PC-9 (cell line): ENCODE measurements at regions not wholly inside any gene's neighbourhood (a gene's known extent, or its start where the extent isn't known, plus 50 kb on each side); places are given as distances from the start of the nearest gene placed in this dataset.

Source experiments
- BruUV-seq: library from RNA; stranded (reverse); fragments of 400-500 nt; replicated peaks from 2 replicates; lab custom pipeline; 2021; lab: Mats Ljungman, UMichigan
- CTCF ChIA-PET: fragments of 300-600 bp; sonication (Branson Sonifier 250); formaldehyde crosslinking; loops from one replicate; lab custom pipeline; 2022; ENCODE audit warnings: antibody characterized with exemption; lab: Charles Lee
- POLR2A ChIA-PET: fragments of 300-600 bp; sonication (Branson Sonifier 250); formaldehyde crosslinking; loops from one replicate; lab custom pipeline; 2022; ENCODE audit warnings: antibody characterized with exemption; ENCODE audit not compliant: unreplicated experiment; lab: Charles Lee
- DNase-seq, 2 experiments: peaks; one replicate each; pipeline versions ENCODE4 v3.0.0 to v3.0.0-alpha.2; 2015 to 2022; ENCODE audit warnings: mixed read lengths in 1 of 2
- H2AFZ ChIP-seq: fragments of 200-600 bp; sonication (generic); 2 replicates; pipeline ENCODE4 v1.8.1; 2017; ENCODE audit warnings: antibody characterized with exemption
- H3F3A ChIP-seq: fragments of 200-600 bp; sonication (generic); 2 replicates; pipeline ENCODE4 v1.8.1; 2017; ENCODE audit warnings: antibody characterized with exemption, mild to moderate bottlenecking, low read depth; ENCODE audit not compliant: insufficient read depth
- H3K27ac ChIP-seq: fragments of 200-600 bp; sonication (generic); 2 replicates; pipeline ENCODE4 v1.6.1; 2016; ENCODE audit warnings: mixed run types
- H3K27me3 ChIP-seq: fragments of 200-600 bp; sonication (generic); 2 replicates; pipeline ENCODE4 v1.6.1; 2016; ENCODE audit warnings: low read depth, mixed run types; ENCODE audit not compliant: insufficient read depth
- H3K36me3 ChIP-seq: fragments of 200-600 bp; sonication (generic); 2 replicates; pipeline ENCODE4 v1.6.1; 2016; ENCODE audit warnings: low read depth, mixed run types
- H3K4me1 ChIP-seq: fragments of 200-600 bp; sonication (generic); replicated peaks from 2 replicates; pipeline ENCODE4 v1.6.1; 2016; ENCODE audit warnings: mixed run types; ENCODE audit not compliant: insufficient read depth
- H3K4me2 ChIP-seq: fragments of 200-600 bp; sonication (generic); 2 replicates; pipeline ENCODE4 v1.6.1; 2017; ENCODE audit warnings: mixed run types
- H3K4me3 ChIP-seq: fragments of 200-600 bp; sonication (generic); 2 replicates; pipeline ENCODE4 v1.6.1; 2016; ENCODE audit warnings: mixed run types
- H3K79me2 ChIP-seq: fragments of 200-600 bp; sonication (generic); 2 replicates; pipeline ENCODE4 v1.6.1; 2017; ENCODE audit warnings: low read depth, mixed run types
- H3K9me2 ChIP-seq: fragments of 200-600 bp; sonication (generic); 2 replicates; pipeline ENCODE4 v1.8.1; 2017; ENCODE audit warnings: mild to moderate bottlenecking; ENCODE audit not compliant: insufficient read depth
- H3K9me3 ChIP-seq: fragments of 200-600 bp; sonication (generic); 2 replicates; pipeline ENCODE4 v1.8.1; 2016; ENCODE audit warnings: low read depth; ENCODE audit not compliant: insufficient read depth
- H4K20me1 ChIP-seq: fragments of 200-600 bp; sonication (generic); 2 replicates; pipeline ENCODE4 v1.8.1; 2017; ENCODE audit not compliant: insufficient read depth
- EZH2 ChIP-seq: fragments of 200-600 bp; sonication (generic); IDR thresholded peaks from 2 replicates; pipeline ENCODE4 v1.8.0; 2017; ENCODE audit warnings: antibody characterized with exemption, low read depth
- intact Hi-C: fragments of 100-400 bp; cut with micrococcal nuclease; formaldehyde crosslinking; loops from one replicate; pipeline ENCODE4 v1.10.0; 2022; ENCODE audit not compliant: unreplicated experiment
- TF ChIP-seq, protein P1 (sequence below): fragments of 200-600 bp; sonication (generic); conservative IDR thresholded peaks from 2 replicates; pipeline ENCODE4 v1.6.1; 2017; ENCODE audit warnings: mixed run types, antibody characterized with exemption, mild to moderate bottlenecking, moderate library complexity

DNA sequence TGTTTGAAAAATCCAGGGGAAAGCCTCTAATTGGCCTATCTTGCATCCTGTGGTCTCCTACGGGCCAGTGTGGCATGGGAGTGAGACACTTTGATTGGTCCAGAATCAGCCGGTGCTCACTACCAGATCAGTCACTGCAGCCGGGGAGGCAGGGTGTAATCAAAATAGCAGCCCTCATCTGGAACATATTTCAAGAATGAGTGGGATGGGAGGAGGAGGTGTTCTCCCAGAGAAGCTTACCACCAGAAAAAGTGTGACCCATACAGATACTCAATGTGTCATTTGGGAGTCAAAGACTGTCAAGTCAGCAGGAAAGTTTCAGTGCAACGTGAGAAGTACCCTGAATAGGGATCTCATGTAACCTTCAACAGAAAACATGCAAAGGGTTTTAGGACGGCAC lies 393.9 kb upstream of the SLC14A2 start:
- no TSS peak for BruUV-seq
- Histone ChIP-seq H3K4me2 (no peak overlapping the region), H4K20me1 (no peaks in the 10 kb centered on the region), H3K27ac (no peak overlapping the region), H3K79me2 (no peaks in the 10 kb centered on the region), H3K4me1 (no peaks in the 10 kb centered on the region), H3K27me3 (no peaks in the 10 kb centered on the region), H3K36me3 (no peaks in the 10 kb centered on the region), H3K9me2 (no peaks in the 10 kb centered on the region), H2AFZ (no peak overlapping the region), H3K9me3 (no peaks in the 10 kb centered on the region), H3F3A (no peaks in the 10 kb centered on the region), H3K4me3 (no peak overlapping the region)
- intact Hi-C loops: no loop called here
- CTCF ChIA-PET: no interaction called here
- TF ChIP-seq EZH2: no peak
- TF ChIP-seq, protein P1, sequence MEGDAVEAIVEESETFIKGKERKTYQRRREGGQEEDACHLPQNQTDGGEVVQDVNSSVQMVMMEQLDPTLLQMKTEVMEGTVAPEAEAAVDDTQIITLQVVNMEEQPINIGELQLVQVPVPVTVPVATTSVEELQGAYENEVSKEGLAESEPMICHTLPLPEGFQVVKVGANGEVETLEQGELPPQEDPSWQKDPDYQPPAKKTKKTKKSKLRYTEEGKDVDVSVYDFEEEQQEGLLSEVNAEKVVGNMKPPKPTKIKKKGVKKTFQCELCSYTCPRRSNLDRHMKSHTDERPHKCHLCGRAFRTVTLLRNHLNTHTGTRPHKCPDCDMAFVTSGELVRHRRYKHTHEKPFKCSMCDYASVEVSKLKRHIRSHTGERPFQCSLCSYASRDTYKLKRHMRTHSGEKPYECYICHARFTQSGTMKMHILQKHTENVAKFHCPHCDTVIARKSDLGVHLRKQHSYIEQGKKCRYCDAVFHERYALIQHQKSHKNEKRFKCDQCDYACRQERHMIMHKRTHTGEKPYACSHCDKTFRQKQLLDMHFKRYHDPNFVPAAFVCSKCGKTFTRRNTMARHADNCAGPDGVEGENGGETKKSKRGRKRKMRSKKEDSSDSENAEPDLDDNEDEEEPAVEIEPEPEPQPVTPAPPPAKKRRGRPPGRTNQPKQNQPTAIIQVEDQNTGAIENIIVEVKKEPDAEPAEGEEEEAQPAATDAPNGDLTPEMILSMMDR: no peak
- POLR2A ChIA-PET: no interaction called here
- no peak for DNase-seq

GRCh38 chr18:45222180-45222579 lies 393.1 kb upstream of the SLC14A2 start:
- no peaks in the 10 kb centered on the region for H3K9me3 ChIP-seq
- no peaks in the 10 kb centered on the region for H3F3A ChIP-seq
- no peaks in the 10 kb centered on the region for H3K36me3 ChIP-seq
- no peak overlapping the region for H3K4me3 ChIP-seq
- no peak overlapping the region for H3K4me2 ChIP-seq
- intact Hi-C loops: no loop called here
- H3K27ac ChIP-seq: no peak overlapping the region
- H4K20me1 ChIP-seq: no peaks in the 10 kb centered on the region
- ChIA-PET POLR2A (no interaction called here), CTCF (no interaction called here)
- no TSS peak for BruUV-seq
- no peaks in the 10 kb centered on the region for H3K9me2 ChIP-seq
- H2AFZ ChIP-seq: no peak overlapping the region
- no peak for DNase-seq
- TF ChIP-seq, protein P1: no peak
- TF ChIP-seq EZH2: no peak
- no peaks in the 10 kb centered on the region for H3K79me2 ChIP-seq
- H3K27me3 ChIP-seq: no peaks in the 10 kb centered on the region
- H3K4me1 ChIP-seq: no peaks in the 10 kb centered on the region

DNA sequence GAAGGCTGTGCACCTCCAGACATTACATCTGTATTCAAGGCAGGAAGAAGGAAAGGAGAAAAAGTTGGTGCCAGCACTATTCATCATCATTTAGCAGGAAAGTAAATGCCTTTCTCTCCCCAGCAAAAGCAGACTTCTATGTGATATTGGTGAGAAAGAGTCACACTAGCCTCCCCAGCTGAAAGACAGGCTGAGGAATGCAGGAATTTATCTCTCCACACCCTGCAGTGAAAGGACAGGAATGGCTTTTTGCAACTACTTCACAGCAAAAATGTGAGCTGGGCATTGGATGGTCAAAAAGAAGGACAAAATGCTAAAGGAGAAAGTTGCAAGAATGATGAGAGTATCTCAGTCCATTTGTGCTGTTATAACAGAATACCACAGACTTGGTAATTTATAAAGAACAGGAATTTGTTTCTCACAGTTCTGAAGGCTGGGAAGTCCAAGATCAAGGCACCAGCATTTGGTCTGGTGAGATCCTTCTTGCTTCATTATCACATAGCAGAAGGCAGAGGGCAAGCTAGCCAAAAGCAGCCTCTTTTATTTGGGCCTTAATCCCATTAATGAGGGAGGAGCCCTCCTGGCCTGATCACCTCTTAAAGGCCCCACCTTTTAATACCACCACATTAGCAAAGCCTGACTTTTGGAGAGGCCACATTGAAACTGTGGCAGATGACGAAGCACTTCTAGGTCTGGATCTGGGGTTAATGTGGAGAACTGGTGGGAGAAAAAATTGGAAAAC lies 388.1 kb upstream of the SLC14A2 start:
- Histone ChIP-seq H3K4me3 (no peak overlapping the region), H3K4me1 (no peaks in the 10 kb centered on the region), H3K27ac (no peak overlapping the region), H3K9me2 (no peaks in the 10 kb centered on the region), H3K4me2 (no peak overlapping the region), H3K36me3 (no peaks in the 10 kb centered on the region), H3K27me3 (no peaks in the 10 kb centered on the region), H4K20me1 (no peaks in the 10 kb centered on the region), H2AFZ (no peak overlapping the region), H3K9me3 (no peaks in the 10 kb centered on the region), H3F3A (no peaks in the 10 kb centered on the region), H3K79me2 (no peaks in the 10 kb centered on the region)
- ChIA-PET POLR2A (no interaction called here), CTCF (no interaction called here)
- no peak for DNase-seq
- intact Hi-C loops: no loop called here
- TF ChIP-seq, protein P1: no peak
- TF ChIP-seq EZH2: no peak
- no TSS peak for BruUV-seq
